HG03378 (cell line): ENCODE measurements at regions not wholly inside any gene's neighbourhood (a gene's known extent, or its start where the extent isn't known, plus 50 kb on each side); places are given as distances from the start of the nearest gene placed in this dataset.

Source experiments
- ATAC-seq: cut with Tn5 transposase; IDR thresholded peaks from one replicate; pipeline ENCODE4 v1.9.1; 2021; ENCODE audit warnings: mild to moderate bottlenecking, moderate library complexity; ENCODE audit not compliant: unreplicated experiment

- no peak for ATAC-seq
Measured at GRCh38 chr18:47550611-47551010, 299.2 kb upstream of the SKOR2 start.

DNA sequence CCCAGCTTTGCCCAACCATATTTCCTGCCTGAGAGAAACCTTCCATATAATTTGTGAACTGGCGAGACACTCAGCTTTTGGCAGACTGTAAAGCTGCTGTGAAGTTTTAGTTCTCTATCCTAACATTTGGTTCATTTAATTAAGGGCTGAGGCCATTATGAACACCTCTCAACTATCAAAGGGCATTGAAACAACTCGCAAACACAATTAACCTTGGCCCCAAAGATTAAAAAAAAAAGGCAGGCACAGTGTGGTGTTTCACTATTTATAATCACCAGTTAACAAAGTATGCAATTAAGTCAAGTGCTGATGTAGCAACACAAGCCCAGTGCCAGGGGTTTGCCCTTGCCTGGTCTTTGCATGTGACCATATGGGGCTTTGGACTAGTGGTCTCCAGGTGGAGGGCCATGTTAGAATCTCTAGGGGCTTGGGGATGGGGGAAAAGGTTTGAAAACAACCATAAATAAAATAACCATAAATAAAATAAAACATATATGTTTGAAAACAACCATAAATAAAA is 297.6 kb upstream of the SKOR2 start:
- no peak for ATAC-seq

DNA sequence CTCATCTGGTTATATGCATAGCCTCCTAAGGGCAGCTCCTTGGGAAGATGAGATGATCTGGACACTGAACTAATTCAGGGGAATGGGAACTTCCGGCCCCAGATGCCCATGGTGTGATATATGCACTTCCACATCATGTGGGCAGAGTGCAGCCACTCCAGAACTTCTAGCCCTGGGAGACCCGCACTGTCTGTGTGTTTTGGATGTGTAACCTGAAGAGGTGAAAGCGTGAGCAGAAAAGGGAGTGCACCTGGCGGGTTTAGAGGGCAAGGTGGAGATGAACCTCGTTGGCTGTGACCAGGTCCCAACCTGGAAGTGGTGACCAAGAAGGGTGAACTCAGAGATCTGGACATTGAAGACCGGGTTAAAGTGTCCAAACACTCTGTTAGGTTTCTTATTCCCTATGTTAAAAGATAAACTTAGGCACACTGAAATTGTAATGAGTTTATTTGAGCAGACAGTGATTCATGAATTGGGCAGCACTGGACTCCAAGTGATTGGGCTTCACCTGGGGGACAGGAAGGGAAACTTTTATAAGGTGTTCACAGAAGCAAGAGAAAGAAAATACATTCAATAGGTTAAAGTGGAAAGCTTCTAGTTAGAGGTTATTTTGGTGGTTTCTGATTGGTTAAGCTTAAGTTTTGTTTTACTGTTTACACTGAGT is 296.2 kb upstream of the SKOR2 start:
- no peak for ATAC-seq

DNA sequence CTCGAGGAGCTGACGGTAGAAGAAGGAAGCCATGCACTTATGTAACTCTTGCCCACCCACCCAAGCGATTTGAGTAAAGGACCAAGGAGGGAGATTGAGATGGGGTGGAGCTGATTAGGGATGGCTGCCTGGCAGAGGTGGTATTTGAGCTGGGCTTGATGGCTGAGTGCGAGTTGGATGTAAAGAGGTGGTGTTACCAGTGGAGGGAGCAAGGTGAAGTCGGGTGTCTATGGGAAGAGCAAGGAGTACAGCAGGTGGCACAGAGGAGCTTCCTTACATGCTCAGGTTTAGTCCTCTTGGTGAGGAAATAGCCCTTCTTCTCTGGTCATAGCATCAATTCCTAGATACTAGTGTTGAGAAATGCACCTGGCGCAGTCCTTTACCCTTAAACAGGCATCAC is 294.2 kb upstream of the SKOR2 start:
- no peak for ATAC-seq

DNA sequence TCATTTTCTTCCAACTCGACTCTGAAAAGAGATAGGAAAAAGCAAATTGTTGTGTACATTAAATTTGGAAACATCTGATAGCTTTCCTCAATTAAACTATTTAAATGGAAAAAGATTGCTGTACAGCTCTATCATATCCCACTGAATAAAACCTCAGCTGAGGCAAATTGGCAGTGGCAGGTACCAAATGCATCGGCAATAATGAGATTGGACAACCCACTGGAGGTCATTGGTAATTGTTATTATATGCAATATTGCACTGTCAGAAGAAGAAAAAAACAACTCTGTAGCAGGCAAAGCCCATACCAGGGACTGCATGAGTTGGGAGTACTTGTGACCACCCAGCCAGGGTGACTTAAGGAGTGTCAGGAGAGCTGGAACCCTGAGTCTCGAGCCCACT is 291.6 kb upstream of the SKOR2 start:
- no peak for ATAC-seq

- ATAC-seq: no peak
Measured at GRCh38 chr18:47542551-47542950, 291.1 kb upstream of the SKOR2 start.

DNA sequence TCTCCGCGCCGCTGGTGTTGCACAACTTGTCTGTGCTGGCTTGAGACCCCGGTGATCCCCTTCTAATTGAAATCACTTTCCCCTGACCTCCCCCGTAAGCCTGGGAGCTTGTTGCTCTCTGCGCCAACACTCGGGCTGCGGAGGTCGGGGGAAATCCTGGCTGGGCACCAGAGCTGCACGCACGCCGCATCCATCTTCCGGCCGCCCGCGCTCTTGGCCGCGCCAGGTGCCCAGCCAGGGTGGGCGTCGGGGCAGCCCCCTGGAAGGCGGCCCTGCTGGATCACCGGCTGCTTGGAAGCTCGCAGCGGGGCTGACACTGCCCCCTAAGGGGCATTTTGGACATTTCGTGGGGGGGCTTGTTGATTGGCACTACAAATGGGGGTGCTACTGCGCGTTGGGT is 280.3 kb upstream of the SKOR2 start:
- no peak for ATAC-seq

DNA sequence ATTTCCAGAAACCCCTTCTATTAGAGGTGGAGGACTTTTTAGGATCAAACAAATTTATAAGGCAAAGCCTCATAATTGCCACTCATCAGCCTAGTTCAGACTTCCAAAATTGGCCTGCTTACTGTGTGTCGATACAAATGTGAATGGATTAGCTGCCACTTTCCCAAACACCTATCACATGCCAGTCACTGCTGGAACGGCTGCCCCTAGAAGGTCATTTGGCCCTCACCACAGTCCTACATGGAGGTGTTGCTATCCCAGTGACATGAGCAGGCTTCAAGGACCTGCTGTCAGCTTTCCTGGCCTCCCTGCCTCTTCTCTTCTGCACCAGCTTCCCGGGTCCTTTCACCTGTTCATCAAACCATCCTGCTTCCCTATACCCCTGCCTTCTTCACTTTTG is 279.2 kb upstream of the SKOR2 start:
- no peak for ATAC-seq

DNA sequence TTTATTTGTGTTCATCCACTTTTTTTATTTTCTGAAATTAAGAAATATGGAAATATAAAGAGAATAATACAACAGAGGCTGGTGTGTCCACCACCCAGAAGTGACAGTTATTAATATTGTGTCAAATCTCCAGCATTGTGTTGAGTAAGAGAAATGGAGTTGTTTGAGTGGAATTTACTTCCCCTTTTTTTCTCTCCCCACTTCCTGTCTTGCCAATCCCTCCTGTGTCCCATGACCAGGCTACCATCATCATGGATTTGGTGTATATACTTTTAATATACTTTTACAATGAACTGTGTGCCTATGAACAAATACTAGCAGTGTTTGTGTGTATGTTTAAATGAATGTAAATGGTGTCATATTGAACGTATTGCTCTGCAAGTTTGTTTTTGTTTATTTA is 276.9 kb upstream of the SKOR2 start:
- ATAC-seq: no peak

DNA sequence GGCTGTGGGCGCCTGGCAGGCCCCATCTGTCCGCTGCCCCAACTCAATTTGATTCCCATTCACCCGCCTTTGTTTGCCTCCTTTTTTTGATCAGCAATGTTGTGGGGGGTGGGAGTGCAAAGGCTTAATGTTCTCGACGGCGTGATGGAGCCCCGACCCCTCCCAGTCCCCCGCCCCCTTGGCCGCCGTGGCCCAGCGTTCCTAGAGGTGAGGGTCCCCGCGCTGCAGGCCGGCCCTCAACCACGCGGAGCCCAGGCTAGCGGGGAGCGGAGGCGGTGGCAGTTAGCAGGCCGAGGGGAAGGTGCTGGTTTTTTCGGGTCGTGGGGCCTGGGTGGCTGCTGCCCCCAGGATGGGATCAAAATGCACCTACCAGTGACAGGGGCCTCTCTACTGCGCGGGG is 274.7 kb upstream of the SKOR2 start:
- ATAC-seq: no peak

- no peak for ATAC-seq
Measured at GRCh38 chr18:47522359-47522758, 270.9 kb upstream of the SKOR2 start.

DNA sequence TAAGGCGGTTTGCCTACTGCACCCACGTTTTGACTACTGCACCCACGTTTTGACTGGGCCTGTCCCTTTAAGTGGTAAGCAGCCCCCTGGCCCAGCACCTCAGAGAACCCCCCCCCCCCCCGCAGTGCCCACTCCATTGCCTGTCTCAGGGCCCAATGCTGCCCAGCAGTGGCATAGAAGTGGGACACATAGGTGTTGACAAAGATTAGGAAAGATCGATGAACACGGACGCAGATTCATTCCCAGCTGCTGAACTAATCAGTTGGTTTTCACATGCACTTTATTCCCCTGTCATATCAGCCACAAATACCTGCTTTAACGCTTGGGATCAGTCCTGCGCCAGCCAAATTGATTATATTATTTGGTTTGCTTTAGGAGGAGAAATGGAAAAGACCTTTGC is 268.8 kb upstream of the SKOR2 start:
- no peak for ATAC-seq

- ATAC-seq: no peak
Measured at GRCh38 chr18:47519706-47520105, 268.2 kb upstream of the SKOR2 start.

- no peak for ATAC-seq
Measured at GRCh38 chr18:47519277-47519676, 267.8 kb upstream of the SKOR2 start.

- ATAC-seq: no peak
Measured at GRCh38 chr18:47513614-47514013, 262.2 kb upstream of the SKOR2 start.

DNA sequence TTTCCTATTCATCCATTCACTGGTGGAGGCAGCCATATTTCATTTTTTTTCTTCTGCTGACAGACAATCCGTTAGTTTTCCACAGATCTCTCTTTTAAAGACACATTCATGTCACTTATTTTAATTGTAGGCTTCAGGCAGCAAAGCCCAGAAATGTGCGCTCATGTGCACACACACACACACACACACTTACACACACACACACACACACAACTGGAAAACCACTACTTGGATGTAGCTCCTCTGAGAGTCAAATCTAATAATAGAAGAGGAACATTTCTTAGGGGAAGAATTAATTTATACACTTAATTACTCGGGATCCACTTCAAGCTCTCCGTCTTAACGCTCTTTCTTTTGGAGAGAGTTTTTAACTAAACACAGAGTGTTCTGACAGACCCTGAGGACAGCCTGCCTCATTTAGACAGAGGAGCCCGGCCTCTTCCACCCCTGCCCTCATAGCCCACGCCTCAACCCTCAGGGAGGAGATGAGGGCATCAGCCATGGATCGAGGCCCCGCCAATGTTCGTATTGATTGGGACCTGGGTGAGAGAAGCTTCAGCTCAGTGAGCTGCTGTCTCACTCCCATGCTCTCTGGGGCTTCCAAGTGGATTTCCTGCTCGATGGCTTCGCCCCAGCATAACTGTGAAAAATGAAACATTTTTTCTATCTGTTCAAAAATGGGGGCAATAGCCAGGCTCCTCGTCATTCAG is 261.4 kb upstream of the SKOR2 start:
- no peak for ATAC-seq

DNA sequence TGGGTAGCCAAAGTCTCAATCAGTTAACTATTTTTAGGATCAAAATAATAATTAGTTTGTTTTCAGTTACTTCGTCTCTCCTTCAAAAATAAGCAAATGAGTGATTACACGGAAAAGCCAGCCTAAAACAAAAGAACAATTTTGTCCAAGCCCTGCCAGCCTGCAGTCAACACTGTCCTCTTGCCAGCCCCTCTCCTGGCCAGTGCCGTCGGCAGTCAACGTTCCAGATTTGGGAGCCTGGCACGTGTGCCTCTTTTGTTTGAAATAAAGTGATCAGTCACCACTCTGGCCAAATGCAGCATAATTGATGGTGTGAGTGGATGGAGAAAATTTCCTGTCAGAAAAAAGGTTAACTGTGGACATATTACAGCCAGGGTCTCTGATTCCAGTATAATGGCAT is 260.6 kb upstream of the SKOR2 start:
- ATAC-seq: no peak

- no peak for ATAC-seq
Measured at GRCh38 chr18:47510831-47511230, 259.4 kb upstream of the SKOR2 start.

- no peak for ATAC-seq
Measured at GRCh38 chr18:47507651-47508050, 256.2 kb upstream of the SKOR2 start.

- no peak for ATAC-seq
Measured at GRCh38 chr18:47506897-47507296, 255.4 kb upstream of the SKOR2 start.

- ATAC-seq: no peak
Measured at GRCh38 chr18:47501946-47502345, 250.5 kb upstream of the SKOR2 start.

DNA sequence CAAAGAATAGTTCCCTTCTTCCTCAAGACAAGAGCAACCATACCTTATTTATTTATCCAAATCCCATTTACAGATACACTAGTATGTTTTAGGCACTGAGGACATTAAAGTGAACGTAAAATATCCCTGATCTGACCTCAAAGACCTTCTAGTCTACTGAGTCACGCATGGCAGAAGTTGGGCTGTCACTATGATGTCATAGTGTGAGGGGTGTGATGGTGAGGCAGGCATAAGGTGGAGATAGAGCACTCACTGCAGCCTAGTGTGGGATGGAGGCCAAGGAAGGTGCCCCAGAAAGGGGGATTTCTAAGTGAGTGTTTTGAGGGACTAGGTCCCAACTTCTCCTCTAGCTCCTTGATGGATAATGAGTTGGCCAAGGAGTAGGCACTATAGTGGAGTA is 249.5 kb upstream of the SKOR2 start:
- ATAC-seq: no peak

GRCh38 chr18:47492691-47493090 is 241.2 kb upstream of the SKOR2 start:
- ATAC-seq: no peak
